ENCODE measurements at regions not wholly inside any gene's neighbourhood (a gene's known extent, or its start where the extent isn't known, plus 50 kb on each side); places are given as distances from the start of the nearest gene placed in this dataset.
"Not testable (repeated sequence)": the region's sequence is repeated elsewhere in the genome, so short reads cannot be mapped to it uniquely, and the experiment has no call there.

DNA sequence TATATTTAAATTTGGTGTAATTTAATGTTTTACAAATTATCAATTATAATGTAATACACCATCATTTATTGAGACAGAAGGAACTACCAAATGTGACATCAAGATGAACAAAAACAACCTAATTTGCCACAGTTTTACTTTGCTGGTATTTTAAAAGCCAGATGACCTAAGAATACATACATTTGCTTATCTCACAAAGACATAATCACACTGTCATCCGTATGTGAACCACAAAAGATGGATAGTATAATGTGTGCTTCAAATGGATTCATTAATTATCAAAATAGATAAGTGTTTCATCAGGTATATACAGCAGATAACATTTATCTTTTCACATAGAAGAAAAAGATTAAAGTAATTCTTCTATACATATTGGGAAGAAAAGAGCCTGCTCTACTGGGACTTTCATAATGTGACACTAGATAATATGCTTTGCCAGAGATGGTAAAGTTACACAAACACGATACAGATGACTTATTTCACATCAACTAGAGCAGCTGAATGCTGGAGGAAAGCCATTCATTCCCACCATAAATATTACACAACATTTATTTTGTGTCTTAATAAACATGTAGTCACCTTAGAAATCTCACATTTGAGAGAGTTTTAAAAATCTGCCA, 278.5 kb downstream of the ISL1 start:
- no peak for DNase-seq

DNA sequence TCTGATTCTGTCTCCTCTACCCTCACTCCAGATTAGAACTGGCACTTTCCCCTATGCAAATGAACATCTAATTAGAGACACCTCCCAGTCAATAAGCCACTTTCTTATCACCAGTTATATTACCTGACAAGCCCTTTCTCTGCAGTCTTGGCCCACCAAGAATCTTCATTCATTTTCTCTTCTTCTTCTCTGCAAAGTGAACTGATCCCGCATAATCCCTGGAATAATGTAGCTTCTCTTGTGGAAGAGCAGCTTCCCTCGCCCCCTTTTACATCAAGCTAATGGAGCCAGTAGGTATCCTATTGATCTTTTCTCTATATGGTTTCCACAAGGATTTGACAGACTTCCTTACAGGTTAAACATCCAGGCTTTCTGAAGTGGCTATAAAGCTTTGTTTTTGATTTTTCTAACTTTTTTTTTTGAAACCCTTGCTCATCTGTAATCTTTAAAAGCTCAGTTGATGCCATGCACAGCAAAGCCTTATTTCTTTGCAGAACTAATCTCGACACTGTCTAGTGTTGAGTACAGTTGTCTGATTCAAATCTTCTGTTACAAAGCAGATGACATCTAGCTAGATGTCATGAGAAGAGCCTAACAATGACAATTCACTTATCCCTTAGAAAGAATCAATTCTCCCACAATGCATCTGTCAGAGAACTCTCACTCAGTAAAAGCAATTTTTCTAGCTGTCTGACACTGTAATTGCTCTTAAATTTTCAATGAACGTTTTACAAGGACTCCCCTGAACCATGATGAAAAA, 281.4 kb downstream of the ISL1 start:
- no peak for DNase-seq

- DNase-seq = peak; percentile 13
Observed at GRCh38 chr5:51665251-51665593, 282.0 kb downstream of the ISL1 start.

GRCh38 chr5:51669095-51669494, 285.8 kb downstream of the ISL1 start:
- DNase-seq = no peak

DNA sequence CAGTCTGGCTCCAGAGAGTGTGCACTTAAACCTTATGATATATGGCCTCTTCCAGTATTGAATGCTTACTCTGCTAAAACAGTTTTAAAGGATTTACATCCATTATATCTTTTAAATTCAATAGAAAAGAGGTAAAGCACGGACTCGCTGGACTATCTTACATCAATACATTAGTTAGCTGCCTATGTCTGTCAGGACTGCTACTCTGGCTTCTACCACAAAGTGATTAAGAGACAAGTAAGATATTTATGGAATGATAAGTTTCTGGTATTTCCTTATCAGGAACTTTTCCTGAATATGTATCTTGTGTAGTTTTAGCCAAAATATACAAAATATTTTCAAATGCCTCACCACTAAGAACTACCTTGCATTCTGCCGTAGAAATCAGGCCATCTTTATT, 295.1 kb downstream of the ISL1 start:
- DNase-seq = no peak

- no peak for DNase-seq
Observed at GRCh38 chr5:51679286-51679685, 296.0 kb downstream of the ISL1 start.

GRCh38 chr5:51684794-51685355, 301.6 kb downstream of the ISL1 start:
- no peak for DNase-seq

- DNase-seq = no peak
Observed at GRCh38 chr5:51685419-51685818, 302.2 kb downstream of the ISL1 start.

GRCh38 chr5:51686622-51687021, 303.4 kb downstream of the ISL1 start:
- no peak for DNase-seq

GRCh38 chr5:51691538-51692079, 308.4 kb downstream of the ISL1 start:
- DNase-seq = no peak

DNA sequence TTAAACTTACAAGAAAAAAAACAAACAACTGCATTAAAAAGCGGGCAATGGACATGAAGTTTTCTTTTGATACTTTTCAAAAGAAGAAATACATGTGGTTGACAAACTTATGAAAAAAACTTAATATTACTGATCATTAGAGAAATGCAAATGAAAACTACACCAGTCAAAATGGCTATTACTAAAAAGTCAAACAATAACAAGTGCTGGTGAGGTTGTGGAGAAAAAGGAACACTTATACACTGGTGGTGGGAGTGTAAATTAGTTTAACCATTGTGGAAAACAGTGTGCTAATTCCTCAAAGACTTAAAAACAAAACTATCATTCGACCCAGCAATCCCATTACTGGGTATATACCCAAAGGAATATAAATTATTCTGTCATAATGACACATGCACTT, 311.6 kb downstream of the ISL1 start:
- DNase-seq = no peak

GRCh38 chr5:51696122-51696521, 312.9 kb downstream of the ISL1 start:
- DNase-seq = no peak

- DNase-seq = not testable (repeated sequence)
Observed at GRCh38 chr5:51702046-51702445, 318.8 kb downstream of the ISL1 start.

- no peak for DNase-seq
Observed at GRCh38 chr5:51712201-51712600, 329.0 kb downstream of the ISL1 start.

GRCh38 chr5:51715445-51715844, 332.2 kb downstream of the ISL1 start:
- DNase-seq = not testable (repeated sequence)

DNA sequence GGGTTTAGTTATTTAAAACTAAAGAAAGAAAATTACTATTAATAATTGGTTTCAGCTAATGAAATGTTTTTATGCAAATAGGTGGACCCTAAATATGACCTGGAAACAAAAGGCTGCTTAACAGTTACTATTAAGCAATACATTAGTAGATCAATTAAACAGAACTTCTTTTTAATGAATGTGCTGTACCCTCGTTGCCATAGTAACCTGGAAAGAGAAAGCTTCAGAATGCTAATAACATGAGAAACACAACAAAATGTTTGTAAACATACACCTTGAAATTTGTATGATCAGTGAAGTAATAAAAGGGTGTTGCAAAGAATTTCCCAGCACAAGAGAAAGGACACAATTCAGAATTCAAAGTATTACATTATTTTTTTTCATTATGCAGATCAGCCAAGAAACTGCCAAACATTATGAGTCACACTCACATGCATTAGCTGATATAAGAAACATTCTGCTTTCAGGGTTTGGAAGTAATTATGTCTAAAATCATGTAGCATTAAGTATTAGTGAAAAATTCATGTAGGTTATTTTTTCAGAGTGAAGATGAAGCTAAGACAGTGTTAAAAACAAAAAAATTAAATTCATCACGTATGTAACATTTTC, 348.3 kb downstream of the ISL1 start:
- no peak for DNase-seq

- no peak for DNase-seq
Observed at GRCh38 chr5:51732304-51732703, 349.1 kb downstream of the ISL1 start.

- DNase-seq = no peak
Observed at GRCh38 chr5:51734677-51735076, 351.4 kb downstream of the ISL1 start.

DNA sequence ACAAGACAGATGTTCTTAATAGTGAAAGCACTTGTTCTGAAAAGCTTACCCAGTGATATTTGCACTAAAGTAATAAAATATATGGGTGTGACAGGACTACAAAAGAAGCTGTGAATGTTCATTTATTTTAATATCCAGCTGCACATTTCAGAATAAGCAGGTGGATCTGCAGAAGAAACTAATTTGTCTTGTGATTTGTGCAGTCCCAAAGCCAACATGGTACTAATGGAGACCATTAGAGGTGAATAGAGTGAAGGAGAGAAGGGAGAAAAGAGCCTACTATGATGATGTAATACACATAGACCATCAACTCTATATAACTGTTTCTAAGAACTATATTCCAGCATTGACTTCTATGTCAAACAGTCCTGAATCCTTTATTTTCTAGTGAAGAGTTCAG, 362.8 kb downstream of the ISL1 start:
- DNase-seq = peak; percentile 18

DNA sequence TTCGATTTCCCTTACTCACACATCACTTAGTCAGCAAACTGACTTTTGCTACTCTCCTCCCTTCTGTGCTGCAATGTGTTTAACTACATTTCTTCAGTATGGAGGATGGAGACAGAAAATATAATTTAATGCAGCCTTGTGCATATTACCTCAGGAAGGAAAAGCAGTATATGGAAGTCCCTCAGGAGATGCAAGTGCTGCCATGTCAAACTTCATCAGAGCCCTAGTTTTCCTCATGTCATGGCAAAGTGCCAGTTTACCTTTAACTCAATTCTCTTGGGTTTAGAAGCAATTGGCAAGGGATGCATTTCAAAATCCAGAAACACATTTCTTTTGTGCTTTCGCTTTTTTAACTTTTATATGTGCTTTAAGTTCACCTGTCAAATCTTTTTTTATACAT, 365.4 kb downstream of the ISL1 start:
- DNase-seq = no peak
